ENCODE measurements at regions not wholly inside any gene's neighbourhood (a gene's known extent, or its start where the extent isn't known, plus 50 kb on each side); places are given as distances from the start of the nearest gene placed in this dataset.

- H3K27ac ChIP-seq = no peak overlapping the region
- no peaks in the 10 kb centered on the region for H3K4me1 ChIP-seq
- WGBS, 2 donors = 98 to 100% methylated on average over 1 of the region's 1 CpG
- H3K36me3 ChIP-seq = no peaks in the 10 kb centered on the region
- H3K9me3 ChIP-seq = peaks cover 0 to 4% (median under 1%) of the 10 kb centered on the region in 4 donors
- intact Hi-C loops (cut with DNase I) = no loop called here
- H3K4me3 ChIP-seq = no peak overlapping the region
- DNase-seq = no peak
- no peaks in the 10 kb centered on the region for H3K27me3 ChIP-seq
- no peak for TF ChIP-seq POLR2AphosphoS5 (IDR thresholded peaks at IDR 0.05)
- no peak for TF ChIP-seq POLR2A (IDR thresholded peaks at IDR 0.05)
- TF ChIP-seq, protein P1, sequence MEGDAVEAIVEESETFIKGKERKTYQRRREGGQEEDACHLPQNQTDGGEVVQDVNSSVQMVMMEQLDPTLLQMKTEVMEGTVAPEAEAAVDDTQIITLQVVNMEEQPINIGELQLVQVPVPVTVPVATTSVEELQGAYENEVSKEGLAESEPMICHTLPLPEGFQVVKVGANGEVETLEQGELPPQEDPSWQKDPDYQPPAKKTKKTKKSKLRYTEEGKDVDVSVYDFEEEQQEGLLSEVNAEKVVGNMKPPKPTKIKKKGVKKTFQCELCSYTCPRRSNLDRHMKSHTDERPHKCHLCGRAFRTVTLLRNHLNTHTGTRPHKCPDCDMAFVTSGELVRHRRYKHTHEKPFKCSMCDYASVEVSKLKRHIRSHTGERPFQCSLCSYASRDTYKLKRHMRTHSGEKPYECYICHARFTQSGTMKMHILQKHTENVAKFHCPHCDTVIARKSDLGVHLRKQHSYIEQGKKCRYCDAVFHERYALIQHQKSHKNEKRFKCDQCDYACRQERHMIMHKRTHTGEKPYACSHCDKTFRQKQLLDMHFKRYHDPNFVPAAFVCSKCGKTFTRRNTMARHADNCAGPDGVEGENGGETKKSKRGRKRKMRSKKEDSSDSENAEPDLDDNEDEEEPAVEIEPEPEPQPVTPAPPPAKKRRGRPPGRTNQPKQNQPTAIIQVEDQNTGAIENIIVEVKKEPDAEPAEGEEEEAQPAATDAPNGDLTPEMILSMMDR (IDR thresholded peaks at IDR 0.05) = no peak
- no peak for TF ChIP-seq EP300 (IDR thresholded peaks at IDR 0.05)
Observed at GRCh38 chr6:40015530-40015929, 81.3 kb upstream of the MOCS1 start.

- TF ChIP-seq POLR2A (IDR thresholded peaks at IDR 0.05) (no peak), EP300 (IDR thresholded peaks at IDR 0.05) (no peak), POLR2AphosphoS5 (IDR thresholded peaks at IDR 0.05) (no peak)
- TF ChIP-seq, protein P1 (IDR thresholded peaks at IDR 0.05) = no peak
- Histone ChIP-seq H3K4me3 (no peak overlapping the region), H3K27ac (no peak overlapping the region), H3K36me3 (no peaks in the 10 kb centered on the region), H3K27me3 (no peaks in the 10 kb centered on the region), H3K9me3 (peaks cover 0 to 4% (median 0%) of the 10 kb centered on the region in 4 donors), H3K4me1 (no peaks in the 10 kb centered on the region)
- DNase-seq = no peak
- WGBS, 2 donors = 88% methylated on average over 4 of the region's 4 CpGs
- intact Hi-C loops (cut with DNase I) = no loop called here
Observed at GRCh38 chr6:40011844-40012243, 77.6 kb upstream of the MOCS1 start.

- no peak overlapping the region for H3K4me3 ChIP-seq
- WGBS, 2 donors = 63 to 77% methylated on average over 4 of the region's 4 CpGs
- intact Hi-C loops (cut with DNase I) = no loop called here
- H3K9me3 ChIP-seq = peaks cover 0 to 11% (median 0%) of the 10 kb centered on the region in 4 donors
- H3K27ac ChIP-seq = no peak overlapping the region
- no peaks in the 10 kb centered on the region for H3K4me1 ChIP-seq
- no peak for TF ChIP-seq POLR2AphosphoS5 (IDR thresholded peaks at IDR 0.05)
- no peaks in the 10 kb centered on the region for H3K27me3 ChIP-seq
- H3K36me3 ChIP-seq = no peaks in the 10 kb centered on the region
- DNase-seq = no peak
Observed at GRCh38 chr6:40000964-40001515, 66.8 kb upstream of the MOCS1 start.

DNA sequence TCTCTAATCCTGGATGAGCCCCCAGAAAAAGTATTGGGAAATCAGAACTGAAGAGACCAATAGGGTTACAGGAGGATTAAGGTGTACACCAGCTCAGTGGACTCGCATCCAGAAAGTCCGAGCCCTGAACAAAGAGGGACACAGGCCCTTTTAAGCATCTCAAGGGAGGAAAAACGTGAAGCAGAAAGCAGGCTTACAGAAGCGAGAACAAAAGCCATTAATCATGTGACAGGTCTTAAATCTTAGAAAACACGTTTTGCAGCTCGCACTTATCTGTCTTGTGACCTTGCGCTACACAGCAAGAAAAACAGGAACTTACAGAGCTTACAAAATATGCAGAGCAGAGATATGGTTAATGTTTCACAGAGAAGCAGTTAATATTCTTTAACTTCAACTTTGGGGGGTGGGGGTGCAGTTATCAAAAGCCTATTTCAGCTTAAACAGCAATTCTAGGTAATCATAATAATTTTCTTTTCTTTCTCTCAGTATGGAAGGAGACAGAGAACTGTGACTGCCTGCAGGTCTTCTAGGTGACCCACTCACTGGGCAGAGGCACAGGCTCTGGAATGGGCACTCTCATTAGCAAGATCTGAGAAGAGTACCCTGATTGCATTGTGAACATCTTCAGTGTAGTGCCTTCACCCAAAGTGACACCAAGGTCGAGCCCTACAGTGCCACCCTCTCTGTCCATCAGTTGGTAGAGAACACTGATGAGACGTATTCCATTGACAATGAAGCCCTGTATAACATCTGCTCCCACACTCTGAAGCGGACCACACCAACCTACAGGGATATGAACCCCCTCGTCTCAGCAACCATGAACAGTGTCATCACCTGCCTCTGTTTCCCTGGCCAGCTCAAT, 65.0 kb upstream of the MOCS1 start:
- no peak overlapping the region for H3K4me3 ChIP-seq
- H3K36me3 ChIP-seq = no peaks in the 10 kb centered on the region
- intact Hi-C loops (cut with DNase I) = no loop called here
- no peaks in the 10 kb centered on the region for H3K27me3 ChIP-seq
- TF ChIP-seq POLR2AphosphoS5 (IDR thresholded peaks at IDR 0.05) = no peak
- TF ChIP-seq, protein P1 (IDR thresholded peaks at IDR 0.05) = no peak
- TF ChIP-seq POLR2A (IDR thresholded peaks at IDR 0.05) = no peak
- no peak for TF ChIP-seq EP300 (IDR thresholded peaks at IDR 0.05)
- no peak overlapping the region for H3K27ac ChIP-seq
- no peak for DNase-seq
- peaks cover 0 to 13% (median 0%) of the 10 kb centered on the region in 4 donors for H3K9me3 ChIP-seq
- 54 to 57% methylated on average over 11 of the region's 11 CpGs for WGBS, 2 donors
- no peaks in the 10 kb centered on the region for H3K4me1 ChIP-seq

DNA sequence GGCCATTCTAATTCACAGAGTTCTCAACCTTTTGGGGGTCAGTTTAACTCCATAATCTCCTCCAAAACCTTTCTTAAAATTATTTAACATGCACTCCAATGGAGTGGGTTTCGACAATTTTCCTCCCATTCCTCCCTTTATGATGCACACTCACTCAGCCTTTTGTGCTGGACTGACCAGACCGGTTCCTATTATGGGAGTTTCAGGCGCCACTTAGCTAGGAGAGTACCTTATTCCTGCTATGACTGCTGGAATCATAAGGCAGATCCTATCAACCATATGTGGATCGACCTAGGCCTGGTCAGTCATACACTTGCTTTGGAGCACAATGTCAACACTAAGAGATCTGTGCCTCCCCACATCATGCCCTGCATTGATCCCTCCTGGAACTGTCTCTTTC, 63.9 kb upstream of the MOCS1 start:
- WGBS, 2 donors = 92% methylated on average over 4 of the region's 4 CpGs
- intact Hi-C loops (cut with DNase I) = no loop called here
- DNase-seq = no peak
- Histone ChIP-seq H3K4me1 (no peaks in the 10 kb centered on the region), H3K27me3 (no peaks in the 10 kb centered on the region), H3K4me3 (no peak overlapping the region), H3K9me3 (peaks cover 0 to 19% (median 4%) of the 10 kb centered on the region in 4 donors), H3K36me3 (no peaks in the 10 kb centered on the region), H3K27ac (no peak overlapping the region)
- TF ChIP-seq EP300 (IDR thresholded peaks at IDR 0.05) = no peak
- TF ChIP-seq, protein P1 (IDR thresholded peaks at IDR 0.05) = no peak
- no peak for TF ChIP-seq POLR2A (IDR thresholded peaks at IDR 0.05)
- TF ChIP-seq POLR2AphosphoS5 (IDR thresholded peaks at IDR 0.05) = no peak

All from sigmoid colon (tissue), 6 donors.